OCI-LY1 (cell line): ENCODE measurements at regions not wholly inside any gene's neighbourhood (a gene's known extent, or its start where the extent isn't known, plus 50 kb on each side); places are given as distances from the start of the nearest gene placed in this dataset.

Experiments
- H2AFZ ChIP-seq: fragments of 200-600 bp; sonication (generic), shearing (Covaris generic); 2 replicates; pipeline ENCODE4 v1.6.0; 2014; ENCODE audit warnings: antibody characterized with exemption, mild to moderate bottlenecking, low read length
- H3F3A ChIP-seq: fragments of 200-600 bp; sonication (generic), shearing (Covaris generic); 2 replicates; pipeline ENCODE4 v1.6.0; 2014; ENCODE audit warnings: mild to moderate bottlenecking, antibody characterized with exemption, low read length, moderate library complexity; ENCODE audit not compliant: insufficient read depth
- H3K27ac ChIP-seq: fragments of 200-600 bp; sonication (generic); 2 replicates; pipeline ENCODE4 v1.5.1; 2014; ENCODE audit warnings: low read length, mixed run types, mild to moderate bottlenecking, low read depth; ENCODE audit not compliant: poor library complexity, severe bottlenecking
- H3K27me3 ChIP-seq: fragments of 200-600 bp; sonication (generic); 2 replicates; pipeline ENCODE4 v1.6.0; 2014; ENCODE audit warnings: antibody characterized with exemption, mild to moderate bottlenecking, low read length, moderate library complexity; ENCODE audit not compliant: insufficient read depth
- H3K36me3 ChIP-seq: fragments of 200-600 bp; sonication (generic); 2 replicates; pipeline ENCODE4 v1.6.1; 2014; ENCODE audit warnings: mild to moderate bottlenecking, antibody characterized with exemption, low read length, moderate library complexity, mixed read lengths; ENCODE audit not compliant: insufficient read depth
- H3K4me1 ChIP-seq: fragments of 200-600 bp; sonication (generic); 2 replicates; pipeline ENCODE4 v1.5.1; 2014; ENCODE audit warnings: mild to moderate bottlenecking, low read length, moderate library complexity; ENCODE audit not compliant: insufficient read depth, severe bottlenecking
- H3K4me2 ChIP-seq: fragments of 200-600 bp; sonication (generic), shearing (Covaris generic); 2 replicates; pipeline ENCODE4 v1.6.1; 2014; ENCODE audit warnings: low read length
- H3K4me3 ChIP-seq: fragments of 200-600 bp; sonication (generic); 2 replicates; pipeline ENCODE4 v1.5.1; 2014; ENCODE audit warnings: low read length, low read depth, mild to moderate bottlenecking, mixed read lengths; ENCODE audit not compliant: poor library complexity, severe bottlenecking
- H3K79me2 ChIP-seq: fragments of 200-600 bp; shearing (Covaris generic); 2 replicates; pipeline ENCODE4 v1.6.1; 2016; ENCODE audit warnings: mixed run types, low read length, mixed read lengths; ENCODE audit not compliant: insufficient read depth
- H3K9ac ChIP-seq: fragments of 200-600 bp; sonication (generic), shearing (Covaris generic); 2 replicates; pipeline ENCODE4 v1.6.1; 2014; ENCODE audit warnings: mild to moderate bottlenecking, low read length, mixed read lengths
- H3K9me2 ChIP-seq: fragments of 200-600 bp; sonication (generic), shearing (Covaris generic); 2 replicates; pipeline ENCODE4 v1.6.1; 2014; ENCODE audit warnings: low read depth, mild to moderate bottlenecking, low read length, mixed read lengths
- H3K9me3 ChIP-seq: fragments of 200-600 bp; shearing (Covaris generic); 2 replicates; pipeline ENCODE4 v1.6.1; 2014; ENCODE audit warnings: low read length, mixed read lengths
- H4K20me1 ChIP-seq: fragments of 200-600 bp; sonication (generic), shearing (Covaris generic); 2 replicates; pipeline ENCODE4 v1.6.0; 2016; ENCODE audit warnings: mild to moderate bottlenecking, low read length; ENCODE audit not compliant: insufficient read depth
- CTCF ChIP-seq: fragments of 200-600 bp; sonication (generic), shearing (Covaris generic); IDR thresholded peaks from 2 replicates; pipeline ENCODE4 v1.5.1; 2017; ENCODE audit warnings: mild to moderate bottlenecking, antibody characterized with exemption, low read length, moderate library complexity, mixed read lengths
- EZH2 ChIP-seq: fragments of 200-600 bp; sonication (generic), shearing (Covaris generic); IDR thresholded peaks from 2 replicates; pipeline ENCODE4 v1.8.0; 2017; ENCODE audit warnings: borderline replicate concordance, mixed run types, mild to moderate bottlenecking, antibody characterized with exemption, low read length, moderate library complexity, mixed read lengths

GRCh38 chr2:12299431-12299830 is 417.3 kb upstream of the TRIB2 start:
- Histone ChIP-seq H4K20me1 (no peaks in the 10 kb centered on the region), H3K9me3 (peaks cover 4% of the 10 kb centered on the region; the same call in 1 of the 2 replicates), H3K4me3 (no peak overlapping the region), H2AFZ (no peak overlapping the region), H3K4me2 (no peak overlapping the region), H3K27me3 (no peaks in the 10 kb centered on the region), H3K27ac (no peak overlapping the region), H3K36me3 (no peaks in the 10 kb centered on the region), H3F3A (no peaks in the 10 kb centered on the region), H3K9me2 (no peaks in the 10 kb centered on the region), H3K79me2 (no peaks in the 10 kb centered on the region), H3K9ac (no peak overlapping the region), H3K4me1 (peaks cover 8% of the 10 kb centered on the region)
- TF ChIP-seq EZH2 (no peak), CTCF (no peak)

GRCh38 chr2:12300019-12300602 is 416.6 kb upstream of the TRIB2 start:
- Histone ChIP-seq H3K9ac (no peak overlapping the region), H3K9me2 (no peaks in the 10 kb centered on the region), H3F3A (no peaks in the 10 kb centered on the region), H3K27me3 (no peaks in the 10 kb centered on the region), H3K9me3 (peaks cover 4% of the 10 kb centered on the region; the same call in 1 of the 2 replicates), H3K4me3 (no peak overlapping the region), H4K20me1 (no peaks in the 10 kb centered on the region), H3K27ac (no peak overlapping the region), H3K36me3 (no peaks in the 10 kb centered on the region), H3K4me1 (peaks cover 8% of the 10 kb centered on the region), H3K79me2 (no peaks in the 10 kb centered on the region), H2AFZ (no peak overlapping the region), H3K4me2 (no peak overlapping the region)
- no peak for TF ChIP-seq CTCF
- no peak for TF ChIP-seq EZH2

DNA sequence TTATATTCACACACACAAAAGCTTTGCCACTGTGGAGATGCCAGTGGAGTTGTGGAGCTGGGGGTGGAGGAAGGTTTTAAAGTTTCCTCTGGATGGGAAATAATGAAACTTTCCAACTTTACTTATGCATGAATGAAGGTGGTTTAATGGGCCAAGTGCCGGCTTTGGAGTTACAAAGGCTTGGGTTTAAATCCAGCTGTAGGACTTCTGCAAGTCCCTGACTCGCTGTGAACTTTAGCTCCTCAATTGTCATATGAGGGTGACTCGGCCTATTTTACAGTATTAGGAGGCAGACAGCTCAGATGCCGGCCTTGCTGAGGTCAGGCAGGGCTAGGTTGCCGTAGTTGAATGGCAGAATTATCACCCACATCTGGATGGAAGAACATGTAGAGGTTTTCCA is 415.8 kb upstream of the TRIB2 start:
- TF ChIP-seq CTCF (no peak), EZH2 (no peak)
- Histone ChIP-seq H3K79me2 (no peaks in the 10 kb centered on the region), H3K27me3 (no peaks in the 10 kb centered on the region), H3K9me3 (peaks cover 7% of the 10 kb centered on the region), H3K4me2 (no peak overlapping the region), H4K20me1 (no peaks in the 10 kb centered on the region), H3K9ac (no peak overlapping the region), H3K4me1 (peaks cover 8% of the 10 kb centered on the region), H3K9me2 (no peaks in the 10 kb centered on the region), H3K27ac (no peak overlapping the region), H2AFZ (no peak overlapping the region), H3K36me3 (no peaks in the 10 kb centered on the region), H3F3A (no peaks in the 10 kb centered on the region), H3K4me3 (no peak overlapping the region)
